Smooth muscle cell (in vitro differentiated cells): ENCODE measurements at regions not wholly inside any gene's neighbourhood (a gene's known extent, or its start where the extent isn't known, plus 50 kb on each side); places are given as distances from the start of the nearest gene placed in this dataset.

Source experiments
- DNase-seq: peaks from one replicate; lab custom pipeline; 2025; ENCODE audit not compliant: unreplicated experiment; lab: John Stamatoyannopoulos, UW
- H2AFZ ChIP-seq: fragments of 200-600 bp; sonication (generic); 2 replicates; pipeline ENCODE4 v1.6.0; 2016; ENCODE audit warnings: antibody characterized with exemption, low read depth, mild to moderate bottlenecking
- H3F3A ChIP-seq: fragments of 200-600 bp; sonication (generic); 2 replicates; pipeline ENCODE4 v1.6.0; 2017; ENCODE audit warnings: antibody characterized with exemption, low read depth
- H3K27ac ChIP-seq: fragments of 200-600 bp; sonication (generic); 2 replicates; pipeline ENCODE4 v1.5.1; 2016; ENCODE audit warnings: low read depth, mild to moderate bottlenecking
- H3K27me3 ChIP-seq: fragments of 200-600 bp; sonication (generic); 2 replicates; pipeline ENCODE4 v1.6.1; 2016; ENCODE audit warnings: low read depth, mild to moderate bottlenecking
- H3K36me3 ChIP-seq: fragments of 200-600 bp; sonication (generic); 2 replicates; pipeline ENCODE4 v1.5.1; 2016; ENCODE audit warnings: low read depth
- H3K4me1 ChIP-seq: fragments of 200-600 bp; sonication (generic); 2 replicates; pipeline ENCODE4 v1.5.1; 2016; ENCODE audit warnings: low read depth
- H3K4me2 ChIP-seq: fragments of 200-600 bp; sonication (generic); 2 replicates; pipeline ENCODE4 v1.6.0; 2016; ENCODE audit warnings: mild to moderate bottlenecking
- H3K4me3 ChIP-seq: fragments of 200-600 bp; sonication (generic); 2 replicates; pipeline ENCODE4 v1.5.1; 2016; ENCODE audit warnings: mild to moderate bottlenecking
- H3K79me2 ChIP-seq: fragments of 200-600 bp; sonication (generic); 2 replicates; pipeline ENCODE4 v1.6.0; 2016; ENCODE audit warnings: low read depth, mild to moderate bottlenecking
- H3K9ac ChIP-seq: fragments of 200-600 bp; sonication (generic); 2 replicates; pipeline ENCODE4 v1.6.0; 2016; ENCODE audit warnings: low read depth
- H3K9me3 ChIP-seq: fragments of 200-600 bp; sonication (generic); replicated peaks from 2 replicates; pipeline ENCODE4 v1.5.1; 2016; ENCODE audit warnings: low read depth
- H4K20me1 ChIP-seq: fragments of 200-600 bp; sonication (generic); 2 replicates; pipeline ENCODE4 v1.6.0; 2016; ENCODE audit warnings: low read depth
- WGBS: methylation state at CpG from one replicate; pipeline ENCODE4 v1.1.7; 2016; ENCODE audit warnings: low lambda C conversion rate; 5-methylcytosine and 5-hydroxymethylcytosine counted together
- TF ChIP-seq, protein P1 (sequence below): fragments of 200-600 bp; sonication (generic); IDR thresholded peaks from 2 replicates; pipeline ENCODE4 v1.5.1; 2017; ENCODE audit warnings: borderline replicate concordance, mild to moderate bottlenecking, antibody characterized with exemption; ENCODE audit not compliant: insufficient read depth, poor library complexity, severe bottlenecking

GRCh38 chr12:78562368-78563205 lies 302.0 kb upstream of the SYT1 start:
- Histone ChIP-seq H3K4me3 (no peak overlapping the region), H3K4me2 (peak overlapping the region; percentile 15), H3K4me1 (peaks cover 14% of the 10 kb centered on the region), H3K9ac (no peak overlapping the region), H3K79me2 (no peaks in the 10 kb centered on the region), H3K27ac (no peak overlapping the region), H3K27me3 (no peaks in the 10 kb centered on the region), H3K36me3 (no peaks in the 10 kb centered on the region), H3K9me3 (no peaks in the 10 kb centered on the region), H4K20me1 (no peaks in the 10 kb centered on the region), H3F3A (no peaks in the 10 kb centered on the region), H2AFZ (peak overlapping the region; percentile 64)
- TF ChIP-seq, protein P1, sequence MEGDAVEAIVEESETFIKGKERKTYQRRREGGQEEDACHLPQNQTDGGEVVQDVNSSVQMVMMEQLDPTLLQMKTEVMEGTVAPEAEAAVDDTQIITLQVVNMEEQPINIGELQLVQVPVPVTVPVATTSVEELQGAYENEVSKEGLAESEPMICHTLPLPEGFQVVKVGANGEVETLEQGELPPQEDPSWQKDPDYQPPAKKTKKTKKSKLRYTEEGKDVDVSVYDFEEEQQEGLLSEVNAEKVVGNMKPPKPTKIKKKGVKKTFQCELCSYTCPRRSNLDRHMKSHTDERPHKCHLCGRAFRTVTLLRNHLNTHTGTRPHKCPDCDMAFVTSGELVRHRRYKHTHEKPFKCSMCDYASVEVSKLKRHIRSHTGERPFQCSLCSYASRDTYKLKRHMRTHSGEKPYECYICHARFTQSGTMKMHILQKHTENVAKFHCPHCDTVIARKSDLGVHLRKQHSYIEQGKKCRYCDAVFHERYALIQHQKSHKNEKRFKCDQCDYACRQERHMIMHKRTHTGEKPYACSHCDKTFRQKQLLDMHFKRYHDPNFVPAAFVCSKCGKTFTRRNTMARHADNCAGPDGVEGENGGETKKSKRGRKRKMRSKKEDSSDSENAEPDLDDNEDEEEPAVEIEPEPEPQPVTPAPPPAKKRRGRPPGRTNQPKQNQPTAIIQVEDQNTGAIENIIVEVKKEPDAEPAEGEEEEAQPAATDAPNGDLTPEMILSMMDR: peak; percentile 47
- DNase-seq: no peak
- WGBS: 49% methylated on average over 2 of the region's 2 CpGs

GRCh38 chr12:78563826-78564225 lies 300.7 kb upstream of the SYT1 start:
- Histone ChIP-seq H3K27ac (no peak overlapping the region), H2AFZ (peak overlapping the region; percentile 34), H3K4me3 (no peak overlapping the region), H3K4me1 (peaks cover 26% of the 10 kb centered on the region), H3K36me3 (no peaks in the 10 kb centered on the region), H3K9me3 (no peaks in the 10 kb centered on the region), H3K9ac (no peak overlapping the region), H3K79me2 (no peaks in the 10 kb centered on the region), H3K4me2 (no peak overlapping the region), H4K20me1 (no peaks in the 10 kb centered on the region), H3K27me3 (no peaks in the 10 kb centered on the region), H3F3A (peaks cover 3% of the 10 kb centered on the region)
- TF ChIP-seq, protein P1: no peak
- no peak for DNase-seq
- WGBS: 78% methylated on average over 3 of the region's 3 CpGs

- no peak overlapping the region for H3K4me3 ChIP-seq
- DNase-seq: no peak
- WGBS: 71% methylated on average over 3 of the region's 3 CpGs
- no peak overlapping the region for H3K27ac ChIP-seq
- no peaks in the 10 kb centered on the region for H4K20me1 ChIP-seq
- peaks cover 36% of the 10 kb centered on the region for H3K4me1 ChIP-seq
- TF ChIP-seq, protein P1: no peak
- H3K36me3 ChIP-seq: no peaks in the 10 kb centered on the region
- no peak overlapping the region for H2AFZ ChIP-seq
- H3K9ac ChIP-seq: no peak overlapping the region
- no peaks in the 10 kb centered on the region for H3K9me3 ChIP-seq
- H3F3A ChIP-seq: peaks cover 7% of the 10 kb centered on the region
- no peak overlapping the region for H3K4me2 ChIP-seq
- no peaks in the 10 kb centered on the region for H3K79me2 ChIP-seq
- H3K27me3 ChIP-seq: no peaks in the 10 kb centered on the region
These were observed 298.1 kb upstream of the SYT1 start for GRCh38 chr12:78566456-78566855.
